GM12873 (cell line): ENCODE measurements at regions not wholly inside any gene's neighbourhood (a gene's known extent, or its start where the extent isn't known, plus 50 kb on each side); places are given as distances from the start of the nearest gene placed in this dataset.

ENCODE experiments used
- CTCF ChIP-seq: IDR thresholded peaks from 2 replicates; pipeline ENCODE4 v1.5.1; 2012; ENCODE audit warnings: low read depth, mild to moderate bottlenecking, moderate library complexity, low read length, control low read depth; ENCODE audit not compliant: insufficient read depth; ENCODE audit errors: missing control alignments

- TF ChIP-seq CTCF, result no peak
Observed at GRCh38 chr10:3566627-3567026, 218.4 kb downstream of the KLF6 start.

GRCh38 chr10:3564346-3565002, 220.5 kb downstream of the KLF6 start:
- no peak for TF ChIP-seq CTCF

- TF ChIP-seq CTCF, result no peak
Observed at GRCh38 chr10:3563298-3563697, 221.7 kb downstream of the KLF6 start.

GRCh38 chr10:3559527-3559926, 225.5 kb downstream of the KLF6 start:
- no peak for TF ChIP-seq CTCF

GRCh38 chr10:3559011-3559410, 226.0 kb downstream of the KLF6 start:
- TF ChIP-seq CTCF, result no peak

GRCh38 chr10:3554121-3554522, 230.9 kb downstream of the KLF6 start:
- no peak for TF ChIP-seq CTCF

- no peak for TF ChIP-seq CTCF
Observed at GRCh38 chr10:3552281-3552680, 232.7 kb downstream of the KLF6 start.
